NCI-H2196 treated with DMSO at 0.1 percent for 48 hours (cell line): ENCODE measurements at regions not wholly inside any gene's neighbourhood (a gene's known extent, or its start where the extent isn't known, plus 50 kb on each side); places are given as distances from the start of the nearest gene placed in this dataset.
"Not testable (repeated sequence)": the region's sequence is repeated elsewhere in the genome, so short reads cannot be mapped to it uniquely, and the experiment has no call there.

Experiments
- DNase-seq: peaks from one replicate; lab custom pipeline; 2025; ENCODE audit not compliant: unreplicated experiment; lab: John Stamatoyannopoulos, UW

GRCh38 chr14:106145731-106146130, 619.3 kb downstream of the TMEM121 start:
- DNase-seq = not testable (repeated sequence)

- DNase-seq = not testable (repeated sequence)
Observed at GRCh38 chr14:106153362-106153955, 627.1 kb downstream of the TMEM121 start.

GRCh38 chr14:106163316-106163715, 636.9 kb downstream of the TMEM121 start:
- DNase-seq = no peak

- not testable (repeated sequence) for DNase-seq
Observed at GRCh38 chr14:106163812-106164211, 637.4 kb downstream of the TMEM121 start.

GRCh38 chr14:106166232-106166631, 639.8 kb downstream of the TMEM121 start:
- no peak for DNase-seq

GRCh38 chr14:106166650-106167204, 640.3 kb downstream of the TMEM121 start:
- DNase-seq = no peak

- DNase-seq = not testable (repeated sequence)
Observed at GRCh38 chr14:106170163-106170658, 643.8 kb downstream of the TMEM121 start.

- no peak for DNase-seq
Observed at GRCh38 chr14:106174206-106174605, 647.8 kb downstream of the TMEM121 start.

GRCh38 chr14:106177266-106178246, 651.2 kb downstream of the TMEM121 start:
- DNase-seq = not testable (repeated sequence)

- no peak for DNase-seq
Observed at GRCh38 chr14:106179761-106180160, 653.4 kb downstream of the TMEM121 start.

- DNase-seq = not testable (repeated sequence)
Observed at GRCh38 chr14:106184771-106185170, 658.4 kb downstream of the TMEM121 start.

GRCh38 chr14:106185174-106185836, 658.9 kb downstream of the TMEM121 start:
- not testable (repeated sequence) for DNase-seq

GRCh38 chr14:106185837-106186233, 659.5 kb downstream of the TMEM121 start:
- DNase-seq = no peak

GRCh38 chr14:106187216-106187615, 660.8 kb downstream of the TMEM121 start:
- no peak for DNase-seq

- not testable (repeated sequence) for DNase-seq
Observed at GRCh38 chr14:106192701-106193100, 666.3 kb downstream of the TMEM121 start.

GRCh38 chr14:106196459-106196858, 670.1 kb downstream of the TMEM121 start:
- not testable (repeated sequence) for DNase-seq

- DNase-seq = not testable (repeated sequence)
Observed at GRCh38 chr14:106197264-106197663, 670.9 kb downstream of the TMEM121 start.

GRCh38 chr14:106199097-106199496, 672.7 kb downstream of the TMEM121 start:
- DNase-seq = no peak

- no peak for DNase-seq
Observed at GRCh38 chr14:106200541-106201315, 674.3 kb downstream of the TMEM121 start.

- DNase-seq = no peak
Observed at GRCh38 chr14:106201376-106201775, 675.0 kb downstream of the TMEM121 start.
